ENCODE measurements at regions not wholly inside any gene's neighbourhood (a gene's known extent, or its start where the extent isn't known, plus 50 kb on each side); places are given as distances from the start of the nearest gene placed in this dataset.

- Mint-ChIP-seq H3K4me3 (no peak overlapping the region), H3K27ac (no peak overlapping the region), H3K36me3 (ENCODE audit: low read depth) (peaks cover 4% of the 10 kb centered on the region), H3K4me1 (peaks cover 60% of the 10 kb centered on the region), H3K9me3 (peaks cover 2% of the 10 kb centered on the region), H3K27me3 (peaks cover 8% of the 10 kb centered on the region)
- ChIA-PET CTCF (interaction anchor here (0.5 to 1.3 kb wide), 3 partner anchors 9 to 133 kb away, joined by 3 to 5 read pairs (median 3); no protein-coding TSS in a partner anchor), POLR2A (no interaction called here)
- no peak for DNase-seq
Observed at GRCh38 chr5:52709167-52709925, 78.4 kb upstream of the ITGA1 start.

- H3K4me3 Mint-ChIP-seq, result no peak overlapping the region
- peaks cover 12% of the 10 kb centered on the region for H3K27me3 Mint-ChIP-seq
- POLR2A ChIA-PET, result no interaction called here
- peaks cover 4% of the 10 kb centered on the region for H3K36me3 Mint-ChIP-seq (ENCODE audit: low read depth)
- H3K27ac Mint-ChIP-seq, result no peak overlapping the region
- DNase-seq, result no peak
- peaks cover 54% of the 10 kb centered on the region for H3K4me1 Mint-ChIP-seq
- peaks cover 5% of the 10 kb centered on the region for H3K9me3 Mint-ChIP-seq
- CTCF ChIA-PET, result interaction anchor here (1.0 to 1.3 kb wide), 2 partner anchors 15 to 28 kb away, joined by 3 to 5 read pairs; no protein-coding TSS in a partner anchor
Observed at GRCh38 chr5:52710310-52710971, 77.3 kb upstream of the ITGA1 start.

GRCh38 chr5:52710972-52711596 is 76.6 kb upstream of the ITGA1 start:
- Mint-ChIP-seq H3K4me3 (no peak overlapping the region), H3K27me3 (peaks cover 12% of the 10 kb centered on the region), H3K9me3 (peaks cover 8% of the 10 kb centered on the region), H3K36me3 (ENCODE audit: low read depth) (peaks cover 4% of the 10 kb centered on the region), H3K27ac (no peak overlapping the region), H3K4me1 (peaks cover 48% of the 10 kb centered on the region)
- ChIA-PET CTCF (interaction anchor here (1.0 kb wide), 1 partner anchor 27 kb away, joined by 3 read pairs; no protein-coding TSS in a partner anchor), POLR2A (no interaction called here)
- DNase-seq, result no peak

- Mint-ChIP-seq H3K36me3 (ENCODE audit: low read depth) (peaks cover 7% of the 10 kb centered on the region), H3K9me3 (peaks cover 12% of the 10 kb centered on the region), H3K27me3 (peaks cover 12% of the 10 kb centered on the region), H3K4me3 (no peak overlapping the region), H3K4me1 (peaks cover 37% of the 10 kb centered on the region), H3K27ac (no peak overlapping the region)
- no peak for DNase-seq
- CTCF ChIA-PET, result interaction anchor here (0.9 kb wide), 1 partner anchor 12 kb away, joined by 3 read pairs; no protein-coding TSS in a partner anchor
- POLR2A ChIA-PET, result interaction anchor here (0.6 kb wide), 1 partner anchor 144 kb away, joined by 3 read pairs; no protein-coding TSS in a partner anchor
Observed at GRCh38 chr5:52712354-52712753, 75.4 kb upstream of the ITGA1 start.

GRCh38 chr5:52725065-52725746 is 62.5 kb upstream of the ITGA1 start:
- peak overlapping the region; percentile 56 for H3K4me3 Mint-ChIP-seq
- POLR2A ChIA-PET, result no interaction called here
- CTCF ChIA-PET, result interaction anchor here (0.6 to 2.4 kb wide), 8 partner anchors 13 to 42 kb away, joined by 3 to 9 read pairs (median 5); no protein-coding TSS in a partner anchor
- peaks cover 52% of the 10 kb centered on the region for H3K4me1 Mint-ChIP-seq
- peak overlapping the region; percentile 97 for H3K27ac Mint-ChIP-seq
- peak; percentile 86 for DNase-seq
- no peaks in the 10 kb centered on the region for H3K27me3 Mint-ChIP-seq
- H3K36me3 Mint-ChIP-seq (ENCODE audit: low read depth), result peaks cover 26% of the 10 kb centered on the region
- H3K9me3 Mint-ChIP-seq, result peaks cover 22% of the 10 kb centered on the region

GRCh38 chr5:52725808-52726207 is 61.9 kb upstream of the ITGA1 start:
- Mint-ChIP-seq H3K4me3 (peak overlapping the region; percentile 56), H3K4me1 (peaks cover 54% of the 10 kb centered on the region), H3K27ac (peak overlapping the region; percentile 97), H3K36me3 (ENCODE audit: low read depth) (peaks cover 30% of the 10 kb centered on the region), H3K27me3 (no peaks in the 10 kb centered on the region), H3K9me3 (peaks cover 25% of the 10 kb centered on the region)
- CTCF ChIA-PET, result interaction anchor here (0.6 to 2.4 kb wide), 7 partner anchors 14 to 42 kb away, joined by 3 to 9 read pairs (median 5); no protein-coding TSS in a partner anchor
- POLR2A ChIA-PET, result no interaction called here
- no peak for DNase-seq

- Mint-ChIP-seq H3K4me1 (peaks cover 54% of the 10 kb centered on the region), H3K4me3 (no peak overlapping the region), H3K27ac (no peak overlapping the region), H3K27me3 (no peaks in the 10 kb centered on the region), H3K9me3 (peaks cover 30% of the 10 kb centered on the region), H3K36me3 (ENCODE audit: low read depth) (peaks cover 27% of the 10 kb centered on the region)
- no peak for DNase-seq
- ChIA-PET POLR2A (no interaction called here), CTCF (interaction anchor here (0.5 to 2.4 kb wide), 5 partner anchors 13 to 55 kb away, joined by 4 to 9 read pairs (median 5); no protein-coding TSS in a partner anchor)
Observed at GRCh38 chr5:52727020-52727419, 60.7 kb upstream of the ITGA1 start.

GRCh38 chr5:52727576-52727975 is 60.1 kb upstream of the ITGA1 start:
- DNase-seq, result no peak
- CTCF ChIA-PET, result interaction anchor here (1.4 to 1.6 kb wide), 2 partner anchors 13 to 48 kb away, joined by 4 to 6 read pairs; no protein-coding TSS in a partner anchor
- peaks cover 30% of the 10 kb centered on the region for H3K9me3 Mint-ChIP-seq
- no peak overlapping the region for H3K27ac Mint-ChIP-seq
- peaks cover 54% of the 10 kb centered on the region for H3K4me1 Mint-ChIP-seq
- no peaks in the 10 kb centered on the region for H3K27me3 Mint-ChIP-seq
- peaks cover 26% of the 10 kb centered on the region for H3K36me3 Mint-ChIP-seq (ENCODE audit: low read depth)
- no peak overlapping the region for H3K4me3 Mint-ChIP-seq
- POLR2A ChIA-PET, result no interaction called here

GRCh38 chr5:52728224-52728623 is 59.5 kb upstream of the ITGA1 start:
- POLR2A ChIA-PET, result no interaction called here
- Mint-ChIP-seq H3K36me3 (ENCODE audit: low read depth) (peaks cover 22% of the 10 kb centered on the region), H3K4me1 (peaks cover 50% of the 10 kb centered on the region), H3K27me3 (no peaks in the 10 kb centered on the region), H3K9me3 (peaks cover 27% of the 10 kb centered on the region), H3K4me3 (no peak overlapping the region), H3K27ac (no peak overlapping the region)
- no peak for DNase-seq
- CTCF ChIA-PET, result interaction anchor here (0.6 to 1.6 kb wide), 3 partner anchors 12 to 48 kb away, joined by 3 to 6 read pairs (median 4); no protein-coding TSS in a partner anchor

- Mint-ChIP-seq H3K4me3 (no peak overlapping the region), H3K9me3 (peaks cover 22% of the 10 kb centered on the region), H3K36me3 (ENCODE audit: low read depth) (peaks cover 22% of the 10 kb centered on the region), H3K27me3 (no peaks in the 10 kb centered on the region), H3K27ac (no peak overlapping the region), H3K4me1 (peaks cover 47% of the 10 kb centered on the region)
- DNase-seq, result no peak
- POLR2A ChIA-PET, result no interaction called here
- CTCF ChIA-PET, result interaction anchor here (0.6 to 1.6 kb wide), 4 partner anchors 10 to 47 kb away, joined by 3 to 6 read pairs (median 4); no protein-coding TSS in a partner anchor
Observed at GRCh38 chr5:52728686-52729085, 59.0 kb upstream of the ITGA1 start.

GRCh38 chr5:52731274-52732027 is 56.3 kb upstream of the ITGA1 start:
- ChIA-PET CTCF (no interaction called here), POLR2A (no interaction called here)
- no peak for DNase-seq
- Mint-ChIP-seq H3K4me3 (no peak overlapping the region), H3K27me3 (no peaks in the 10 kb centered on the region), H3K27ac (no peak overlapping the region), H3K9me3 (peaks cover 13% of the 10 kb centered on the region), H3K4me1 (peaks cover 22% of the 10 kb centered on the region), H3K36me3 (ENCODE audit: low read depth) (peaks cover 9% of the 10 kb centered on the region)

- Mint-ChIP-seq H3K27ac (no peak overlapping the region), H3K4me3 (no peak overlapping the region), H3K4me1 (peaks cover 17% of the 10 kb centered on the region), H3K27me3 (no peaks in the 10 kb centered on the region), H3K9me3 (peaks cover 16% of the 10 kb centered on the region), H3K36me3 (ENCODE audit: low read depth) (peaks cover 16% of the 10 kb centered on the region)
- POLR2A ChIA-PET, result no interaction called here
- CTCF ChIA-PET, result no interaction called here
- DNase-seq, result no peak
Observed at GRCh38 chr5:52734557-52734956, 53.2 kb upstream of the ITGA1 start.
